WTC11 (cell line): ENCODE measurements at regions not wholly inside any gene's neighbourhood (a gene's known extent, or its start where the extent isn't known, plus 50 kb on each side); places are given as distances from the start of the nearest gene placed in this dataset.

Experiments used
- CBFB ChIP-seq: sonication (generic); formaldehyde crosslinking; IDR thresholded peaks from 2 replicates; pipeline ENCODE4 v1.8.1; 2022; ENCODE audit warnings: mild to moderate bottlenecking, low read depth, missing genetic modification reagents
- SP1 ChIP-seq: sonication (generic); formaldehyde crosslinking; conservative IDR thresholded peaks from 2 replicates; pipeline ENCODE4 v1.8.1; 2022; ENCODE audit warnings: missing genetic modification reagents
- TF ChIP-seq, protein P1 (sequence below): fragments of 200-600 bp; IDR thresholded peaks from 2 replicates; pipeline ENCODE4 v1.8.0; 2022; ENCODE audit warnings: antibody characterized with exemption

DNA sequence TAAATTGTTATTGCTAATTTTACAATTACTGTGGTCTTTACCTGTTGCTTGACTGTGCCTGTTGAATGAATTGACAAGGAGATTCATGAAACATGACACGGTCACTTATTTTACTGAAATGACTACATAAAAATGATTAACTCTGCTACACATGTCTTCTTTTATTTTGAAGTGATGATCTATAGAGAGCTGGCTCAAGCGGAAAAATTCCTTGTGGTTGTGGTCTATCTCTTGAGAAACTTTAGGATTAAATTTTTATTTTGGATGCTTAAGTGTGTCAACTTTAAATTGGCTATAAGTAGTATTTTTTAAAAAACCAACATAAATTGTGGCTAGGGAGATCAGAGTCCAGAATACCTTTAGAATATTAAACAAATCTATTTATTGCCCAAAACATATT, 131.8 kb upstream of the PITX2 start:
- TF ChIP-seq, protein P1, sequence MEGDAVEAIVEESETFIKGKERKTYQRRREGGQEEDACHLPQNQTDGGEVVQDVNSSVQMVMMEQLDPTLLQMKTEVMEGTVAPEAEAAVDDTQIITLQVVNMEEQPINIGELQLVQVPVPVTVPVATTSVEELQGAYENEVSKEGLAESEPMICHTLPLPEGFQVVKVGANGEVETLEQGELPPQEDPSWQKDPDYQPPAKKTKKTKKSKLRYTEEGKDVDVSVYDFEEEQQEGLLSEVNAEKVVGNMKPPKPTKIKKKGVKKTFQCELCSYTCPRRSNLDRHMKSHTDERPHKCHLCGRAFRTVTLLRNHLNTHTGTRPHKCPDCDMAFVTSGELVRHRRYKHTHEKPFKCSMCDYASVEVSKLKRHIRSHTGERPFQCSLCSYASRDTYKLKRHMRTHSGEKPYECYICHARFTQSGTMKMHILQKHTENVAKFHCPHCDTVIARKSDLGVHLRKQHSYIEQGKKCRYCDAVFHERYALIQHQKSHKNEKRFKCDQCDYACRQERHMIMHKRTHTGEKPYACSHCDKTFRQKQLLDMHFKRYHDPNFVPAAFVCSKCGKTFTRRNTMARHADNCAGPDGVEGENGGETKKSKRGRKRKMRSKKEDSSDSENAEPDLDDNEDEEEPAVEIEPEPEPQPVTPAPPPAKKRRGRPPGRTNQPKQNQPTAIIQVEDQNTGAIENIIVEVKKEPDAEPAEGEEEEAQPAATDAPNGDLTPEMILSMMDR: no peak
- no peak for TF ChIP-seq SP1 (CRISPR knock-in tag)
- no peak for TF ChIP-seq CBFB
